Breast epithelium (tissue), 3 donors: ENCODE measurements at regions not wholly inside any gene's neighbourhood (a gene's known extent, or its start where the extent isn't known, plus 50 kb on each side); places are given as distances from the start of the nearest gene placed in this dataset.

Experiments used
- POLR2A ChIP-seq: fragments of 450-650 bp; IDR thresholded peaks from one replicate; pipeline ENCODE4 v1.6.1; 2016; ENCODE audit warnings: antibody characterized with exemption, mild to moderate bottlenecking, moderate library complexity
- POLR2AphosphoS5 ChIP-seq, 3 donors: sonication (generic); formaldehyde crosslinking; IDR thresholded peaks; one replicate each; pipeline ENCODE4 v1.6.1; 2017; ENCODE audit warnings: antibody characterized with exemption in 3 of 3
- TF ChIP-seq, protein P1 (sequence below), 3 donors: fragments of 450-650 bp; IDR thresholded peaks; one replicate each; pipeline ENCODE4 v1.5.1; 2016 to 2017; ENCODE audit warnings: antibody characterized with exemption in 3 of 3, mild to moderate bottlenecking in 3 of 3, moderate library complexity in 3 of 3

DNA sequence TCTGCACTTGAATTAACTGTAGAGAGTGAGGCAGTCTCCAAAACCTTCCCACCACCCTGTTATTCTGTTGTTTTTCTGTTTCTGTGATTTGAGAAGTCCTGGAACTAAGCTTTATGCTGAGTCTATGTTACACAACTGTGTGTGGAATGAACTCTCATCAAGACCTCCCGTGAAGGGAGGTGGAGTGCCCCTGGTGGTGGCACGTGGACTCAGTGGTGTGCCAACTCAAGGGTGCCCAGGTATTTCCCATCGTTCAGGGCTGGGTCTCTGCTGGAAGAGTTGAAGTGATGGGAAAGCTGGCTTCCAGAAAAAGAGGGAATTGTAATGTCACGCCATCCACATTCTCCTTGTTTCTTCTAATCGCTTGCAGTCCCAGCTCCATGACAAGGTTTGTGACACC is 374.2 kb downstream of the SMOC2 start:
- TF ChIP-seq, protein P1, sequence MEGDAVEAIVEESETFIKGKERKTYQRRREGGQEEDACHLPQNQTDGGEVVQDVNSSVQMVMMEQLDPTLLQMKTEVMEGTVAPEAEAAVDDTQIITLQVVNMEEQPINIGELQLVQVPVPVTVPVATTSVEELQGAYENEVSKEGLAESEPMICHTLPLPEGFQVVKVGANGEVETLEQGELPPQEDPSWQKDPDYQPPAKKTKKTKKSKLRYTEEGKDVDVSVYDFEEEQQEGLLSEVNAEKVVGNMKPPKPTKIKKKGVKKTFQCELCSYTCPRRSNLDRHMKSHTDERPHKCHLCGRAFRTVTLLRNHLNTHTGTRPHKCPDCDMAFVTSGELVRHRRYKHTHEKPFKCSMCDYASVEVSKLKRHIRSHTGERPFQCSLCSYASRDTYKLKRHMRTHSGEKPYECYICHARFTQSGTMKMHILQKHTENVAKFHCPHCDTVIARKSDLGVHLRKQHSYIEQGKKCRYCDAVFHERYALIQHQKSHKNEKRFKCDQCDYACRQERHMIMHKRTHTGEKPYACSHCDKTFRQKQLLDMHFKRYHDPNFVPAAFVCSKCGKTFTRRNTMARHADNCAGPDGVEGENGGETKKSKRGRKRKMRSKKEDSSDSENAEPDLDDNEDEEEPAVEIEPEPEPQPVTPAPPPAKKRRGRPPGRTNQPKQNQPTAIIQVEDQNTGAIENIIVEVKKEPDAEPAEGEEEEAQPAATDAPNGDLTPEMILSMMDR (IDR thresholded peaks at IDR 0.05), result no peak
- TF ChIP-seq POLR2AphosphoS5 (IDR thresholded peaks at IDR 0.05), result no peak
- no peak for TF ChIP-seq POLR2A
